Activated naive CD8-positive, alpha-beta T cell (primary cell): ENCODE measurements at regions not wholly inside any gene's neighbourhood (a gene's known extent, or its start where the extent isn't known, plus 50 kb on each side); places are given as distances from the start of the nearest gene placed in this dataset.
"Not testable (repeated sequence)": the region's sequence is repeated elsewhere in the genome, so short reads cannot be mapped to it uniquely, and the experiment has no call there.

Experiments
- H3K27ac Mint-ChIP-seq: one replicate; pipeline ENCODE4 v1.8.0; 2021; ENCODE audit warnings: mixed read lengths
- H3K27me3 Mint-ChIP-seq: one replicate; pipeline ENCODE4 v1.8.0; 2021; ENCODE audit warnings: mixed read lengths
- H3K36me3 Mint-ChIP-seq: one replicate; pipeline ENCODE4 v1.8.0; 2021; ENCODE audit warnings: mixed read lengths
- H3K4me1 Mint-ChIP-seq: one replicate; pipeline ENCODE4 v1.8.0; 2021; ENCODE audit warnings: low read depth, mixed read lengths
- H3K4me3 Mint-ChIP-seq: one replicate; pipeline ENCODE4 v1.8.0; 2021; ENCODE audit warnings: mild to moderate bottlenecking, mixed read lengths
- H3K9me3 Mint-ChIP-seq: one replicate; pipeline ENCODE4 v1.8.0; 2021; ENCODE audit warnings: low read depth, mixed read lengths

DNA sequence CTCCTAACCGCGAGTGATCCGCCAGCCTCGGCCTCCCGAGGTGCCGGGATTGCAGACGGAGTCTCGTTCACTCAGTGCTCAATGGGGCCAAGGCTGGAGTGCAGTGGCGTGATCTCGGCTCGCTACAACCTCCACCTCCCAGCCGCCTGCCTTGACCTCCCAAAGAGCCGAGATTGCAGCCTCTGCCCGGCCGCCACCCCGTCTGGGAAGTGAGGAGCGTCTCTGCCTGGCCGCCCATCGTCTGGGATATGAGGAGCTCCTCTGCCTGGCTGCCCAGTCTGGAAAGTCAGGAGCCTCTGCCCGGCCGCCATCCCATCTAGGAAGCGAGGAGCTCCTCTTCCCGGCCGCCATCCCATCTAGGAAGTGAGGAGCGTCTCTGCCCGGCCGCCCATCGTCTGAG, 58.8 kb upstream of the ANKRD30BL start:
- H3K27me3 Mint-ChIP-seq, H3K4me1 Mint-ChIP-seq, H3K36me3 Mint-ChIP-seq, H3K4me3 Mint-ChIP-seq, H3K27ac Mint-ChIP-seq, H3K9me3 Mint-ChIP-seq: not testable (repeated sequence)

- H3K4me3 Mint-ChIP-seq, H3K36me3 Mint-ChIP-seq, H3K27me3 Mint-ChIP-seq, H3K4me1 Mint-ChIP-seq, H3K9me3 Mint-ChIP-seq, H3K27ac Mint-ChIP-seq: not testable (repeated sequence)
Observed at GRCh38 chr2:132221886-132222285, 60.1 kb upstream of the ANKRD30BL start.

GRCh38 chr2:132252191-132252893, 90.6 kb upstream of the ANKRD30BL start:
- no peak overlapping the region for H3K4me3 Mint-ChIP-seq
- no peak overlapping the region for H3K27ac Mint-ChIP-seq
- H3K9me3 Mint-ChIP-seq: peaks cover 9% of the 10 kb centered on the region
- H3K27me3 Mint-ChIP-seq: peaks cover 6% of the 10 kb centered on the region
- H3K36me3 Mint-ChIP-seq: no peaks in the 10 kb centered on the region
- no peaks in the 10 kb centered on the region for H3K4me1 Mint-ChIP-seq

- Mint-ChIP-seq H3K9me3 (peaks cover 9% of the 10 kb centered on the region), H3K4me3 (no peak overlapping the region), H3K4me1 (no peaks in the 10 kb centered on the region), H3K36me3 (no peaks in the 10 kb centered on the region), H3K27ac (no peak overlapping the region), H3K27me3 (peaks cover 6% of the 10 kb centered on the region)
Observed at GRCh38 chr2:132252894-132253264, 91.1 kb upstream of the ANKRD30BL start.

DNA sequence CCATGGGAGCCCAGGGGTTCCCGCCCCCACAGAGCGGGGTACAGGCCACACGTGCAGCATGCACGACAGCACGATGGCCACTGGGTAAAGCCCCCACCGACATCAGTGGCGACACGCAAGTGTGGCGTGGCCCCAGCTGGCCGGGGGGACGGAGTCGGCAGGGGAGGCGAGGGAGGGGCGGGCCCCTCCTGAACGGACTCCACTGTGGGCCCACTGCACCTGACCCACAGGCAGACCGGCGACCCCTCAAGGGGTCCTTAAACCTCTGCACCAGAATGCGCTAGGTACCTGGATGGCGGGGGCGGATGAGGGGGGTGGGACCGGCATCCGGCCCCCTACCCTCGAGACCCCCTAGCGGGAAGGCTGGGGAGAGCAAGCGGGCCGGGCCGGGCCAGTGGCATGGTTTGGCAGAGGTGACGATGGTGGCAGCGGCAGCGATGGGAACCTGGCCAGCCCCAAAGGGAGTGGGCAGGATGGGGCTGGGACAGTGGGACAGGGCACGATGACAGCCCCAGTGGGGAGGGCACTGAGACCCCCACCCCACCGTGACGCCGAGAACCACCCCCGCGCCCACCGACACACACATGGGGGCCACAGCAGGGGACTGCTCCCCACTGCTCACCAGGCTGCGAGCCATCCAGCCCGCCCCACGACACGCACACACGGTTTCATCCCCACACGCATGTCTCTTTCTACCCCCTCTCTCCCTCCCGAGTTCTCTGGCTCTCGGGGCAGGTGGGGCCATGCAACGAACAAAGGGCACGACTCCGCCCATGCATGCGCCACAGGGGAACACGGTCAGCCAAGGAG, 91.9 kb upstream of the ANKRD30BL start:
- Mint-ChIP-seq H3K36me3 (no peaks in the 10 kb centered on the region), H3K9me3 (peaks cover 9% of the 10 kb centered on the region), H3K4me3 (no peak overlapping the region), H3K27ac (no peak overlapping the region), H3K27me3 (peaks cover 6% of the 10 kb centered on the region), H3K4me1 (no peaks in the 10 kb centered on the region)

GRCh38 chr2:132254306-132254919, 92.7 kb upstream of the ANKRD30BL start:
- H3K4me1 Mint-ChIP-seq, H3K36me3 Mint-ChIP-seq, H3K4me3 Mint-ChIP-seq, H3K27ac Mint-ChIP-seq, H3K9me3 Mint-ChIP-seq, H3K27me3 Mint-ChIP-seq: not testable (repeated sequence)

- Mint-ChIP-seq H3K4me3 (no peak overlapping the region), H3K4me1 (no peaks in the 10 kb centered on the region), H3K9me3 (no peaks in the 10 kb centered on the region), H3K27ac (no peak overlapping the region), H3K36me3 (no peaks in the 10 kb centered on the region), H3K27me3 (peaks cover 13% of the 10 kb centered on the region)
Observed at GRCh38 chr2:132255714-132256113, 94.0 kb upstream of the ANKRD30BL start.

DNA sequence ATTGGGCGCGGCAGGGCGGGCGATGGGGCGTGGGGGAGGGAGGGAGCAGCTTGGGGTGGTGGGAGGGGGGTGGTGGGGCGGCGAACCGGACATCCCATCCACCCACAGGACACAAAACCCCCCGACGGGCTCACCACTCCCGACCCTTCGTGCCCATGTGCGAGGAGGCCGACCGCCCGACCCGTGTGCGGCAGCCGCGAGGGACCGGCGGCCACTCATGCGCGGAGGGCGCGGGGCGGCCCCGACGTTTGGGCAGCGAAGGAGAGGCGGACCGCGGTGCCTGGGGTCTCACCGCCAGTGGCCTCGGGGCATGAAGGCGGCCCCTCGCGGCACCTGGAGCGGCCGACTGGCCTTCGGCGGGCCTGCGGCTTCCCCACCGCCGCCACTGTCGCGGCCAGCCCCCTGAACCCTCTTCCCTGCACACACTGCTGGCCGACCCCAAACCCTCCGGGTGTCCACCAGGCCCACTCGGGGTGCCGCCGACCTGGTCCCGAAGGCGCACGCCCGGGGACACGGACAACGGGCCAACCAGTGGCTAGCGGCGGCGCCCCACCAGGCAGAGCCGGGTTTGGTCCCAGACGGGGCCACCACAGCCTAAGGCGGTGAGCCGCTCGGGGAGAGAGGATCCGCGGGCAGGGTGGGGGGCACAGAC, 94.6 kb upstream of the ANKRD30BL start:
- Mint-ChIP-seq H3K4me3 (no peak overlapping the region), H3K27me3 (peaks cover 13% of the 10 kb centered on the region), H3K27ac (no peak overlapping the region), H3K4me1 (no peaks in the 10 kb centered on the region), H3K36me3 (no peaks in the 10 kb centered on the region), H3K9me3 (no peaks in the 10 kb centered on the region)

DNA sequence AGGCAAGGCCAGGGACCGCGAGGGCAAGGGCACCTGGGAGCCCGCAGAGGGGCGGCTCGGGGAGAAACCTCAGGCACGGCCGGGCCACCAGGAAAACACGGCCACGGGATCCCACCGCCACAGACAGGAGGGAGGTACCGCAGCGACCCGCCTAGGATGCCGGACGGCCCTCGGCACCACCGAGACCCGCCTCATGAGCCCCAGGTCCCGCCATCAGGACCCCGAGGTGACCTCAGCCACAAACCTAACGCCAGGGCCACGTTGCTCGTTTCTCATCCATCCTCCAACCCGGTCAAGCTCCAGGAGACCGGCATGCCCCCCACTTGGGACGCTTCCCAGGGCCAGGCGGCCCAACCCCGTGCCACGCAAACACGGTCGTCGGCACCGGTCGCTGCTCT, 95.2 kb upstream of the ANKRD30BL start:
- peaks cover 13% of the 10 kb centered on the region for H3K27me3 Mint-ChIP-seq
- H3K4me3 Mint-ChIP-seq, H3K36me3 Mint-ChIP-seq, H3K4me1 Mint-ChIP-seq, H3K9me3 Mint-ChIP-seq, H3K27ac Mint-ChIP-seq: not testable (repeated sequence)

DNA sequence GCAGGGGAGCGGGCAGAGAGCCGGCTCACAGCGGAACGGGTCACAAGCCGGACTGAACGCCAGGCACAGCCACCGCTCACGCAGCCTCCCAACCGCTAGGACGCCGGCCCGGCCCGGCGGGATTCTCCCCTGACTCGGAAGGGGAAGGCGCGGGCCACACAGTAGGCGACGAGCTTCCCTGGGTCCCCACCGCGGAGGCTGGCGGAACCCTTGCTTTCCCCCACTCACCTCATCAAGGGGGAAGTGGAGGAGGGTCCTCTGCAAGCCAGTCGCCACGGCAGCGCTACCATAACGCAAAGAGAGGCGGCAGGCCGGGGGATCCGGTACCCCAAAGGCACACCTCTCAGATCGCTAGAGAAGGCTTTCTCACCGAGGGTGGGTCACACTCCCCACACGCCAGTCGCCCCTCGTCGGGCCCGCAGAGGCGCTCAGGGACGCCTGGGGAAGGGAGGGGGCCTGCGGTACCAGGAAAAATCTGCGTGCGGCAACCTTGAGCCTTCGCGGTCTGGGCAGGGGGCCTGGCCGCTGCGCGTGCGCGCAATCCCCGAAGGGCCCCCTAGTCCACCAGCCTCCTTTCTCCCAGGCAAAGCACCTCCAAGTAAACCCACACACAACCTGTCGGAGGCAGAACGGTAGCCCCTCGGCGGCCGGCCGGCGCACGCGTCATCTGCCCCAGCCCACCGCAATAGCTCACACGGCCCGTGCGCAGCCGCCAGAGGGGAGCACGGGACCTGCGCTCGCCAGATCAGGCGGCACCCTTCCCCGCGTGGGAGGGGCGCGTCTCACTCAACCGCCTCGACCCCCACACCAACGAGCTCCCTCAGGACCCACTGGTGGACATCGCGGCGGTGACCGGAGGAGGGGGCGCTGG, 95.8 kb upstream of the ANKRD30BL start:
- H3K4me3 Mint-ChIP-seq, H3K27ac Mint-ChIP-seq: not testable (repeated sequence)

DNA sequence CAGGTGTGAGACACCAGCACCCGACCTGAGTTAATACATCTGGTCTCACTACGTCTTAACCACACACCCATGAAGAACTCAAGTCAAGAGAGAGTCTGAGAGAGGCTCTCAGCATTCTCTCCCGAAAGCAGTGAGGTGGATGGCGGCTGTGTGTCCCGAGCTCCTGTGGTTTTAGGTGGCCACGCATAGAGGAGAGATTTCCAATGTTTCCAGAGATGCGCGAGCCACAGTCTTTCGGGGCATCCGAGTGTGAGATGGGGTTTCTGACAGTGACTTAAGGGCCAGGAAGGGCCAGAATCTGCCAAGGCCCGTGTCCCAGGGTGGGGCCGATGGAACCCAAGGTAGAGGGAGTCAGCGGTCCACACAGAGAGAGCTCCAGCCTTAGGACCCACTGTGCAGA, 97.5 kb upstream of the ANKRD30BL start:
- H3K27me3 Mint-ChIP-seq: peaks cover 13% of the 10 kb centered on the region
- H3K27ac Mint-ChIP-seq, H3K36me3 Mint-ChIP-seq, H3K4me3 Mint-ChIP-seq, H3K9me3 Mint-ChIP-seq, H3K4me1 Mint-ChIP-seq: not testable (repeated sequence)

More for the DNA sequence above, 95.8 kb upstream of the ANKRD30BL start:
- H3K9me3 Mint-ChIP-seq, H3K4me1 Mint-ChIP-seq, H3K36me3 Mint-ChIP-seq: not testable (repeated sequence)
- peaks cover 13% of the 10 kb centered on the region for H3K27me3 Mint-ChIP-seq

- not testable (repeated sequence) for H3K27ac Mint-ChIP-seq, H3K27me3 Mint-ChIP-seq, H3K9me3 Mint-ChIP-seq, H3K36me3 Mint-ChIP-seq, H3K4me1 Mint-ChIP-seq, H3K4me3 Mint-ChIP-seq
Observed at GRCh38 chr2:132265595-132265994, 103.8 kb upstream of the ANKRD30BL start.

- Mint-ChIP-seq H3K4me3 (no peak overlapping the region), H3K4me1 (no peaks in the 10 kb centered on the region), H3K27me3 (no peaks in the 10 kb centered on the region), H3K36me3 (no peaks in the 10 kb centered on the region), H3K9me3 (no peaks in the 10 kb centered on the region), H3K27ac (no peak overlapping the region)
Observed at GRCh38 chr2:132267105-132267497, 105.3 kb upstream of the ANKRD30BL start.

DNA sequence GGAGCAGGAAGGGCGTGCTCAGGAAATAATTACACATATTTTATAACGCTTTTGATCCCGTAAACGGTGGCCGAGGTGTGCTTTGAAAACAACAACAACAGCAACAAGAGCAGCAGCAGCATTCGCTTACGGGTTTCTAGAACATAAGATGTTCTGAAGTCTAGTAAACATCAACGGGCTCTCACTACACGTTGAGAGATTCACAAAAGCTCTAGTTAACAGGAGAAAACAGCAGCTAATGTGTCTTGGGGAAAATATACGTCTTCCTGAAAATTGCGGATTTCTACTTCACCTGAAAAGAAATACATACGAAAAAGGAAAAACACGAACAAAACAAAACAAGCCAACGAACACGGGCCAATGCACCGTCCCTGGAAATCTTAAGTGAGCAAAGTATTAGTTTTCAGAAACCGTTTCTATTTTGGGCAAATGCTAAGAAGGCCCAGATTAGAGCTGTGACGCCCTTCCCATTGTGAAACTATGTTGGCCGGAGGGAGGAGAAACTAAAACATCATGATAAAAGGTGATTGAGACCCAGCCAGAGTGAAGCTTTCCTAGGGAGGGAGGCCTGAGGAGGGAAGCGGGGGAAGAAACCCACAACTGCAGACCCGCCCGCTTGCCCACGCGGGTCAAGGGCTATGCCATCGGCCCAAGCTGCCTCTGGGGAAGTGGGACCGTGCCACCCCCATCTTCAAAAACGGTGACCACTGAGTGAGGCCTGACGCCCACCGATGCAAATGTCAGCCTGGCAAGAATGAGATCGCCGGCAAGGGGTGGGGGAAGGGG, 105.9 kb upstream of the ANKRD30BL start:
- not testable (repeated sequence) for H3K9me3 Mint-ChIP-seq, H3K4me1 Mint-ChIP-seq, H3K36me3 Mint-ChIP-seq, H3K27ac Mint-ChIP-seq, H3K4me3 Mint-ChIP-seq, H3K27me3 Mint-ChIP-seq
